Colon (tissue), 2 donors: ENCODE measurements at regions not wholly inside any gene's neighbourhood (a gene's known extent, or its start where the extent isn't known, plus 50 kb on each side); places are given as distances from the start of the nearest gene placed in this dataset.

Experiments
- FAIRE-seq: peaks from 2 replicates; lab custom pipeline; 2012; peaks lifted over from hg19 to GRCh38; lab: Jason Lieb, UNC
- donor health status: control.
- donor health status: control.

DNA sequence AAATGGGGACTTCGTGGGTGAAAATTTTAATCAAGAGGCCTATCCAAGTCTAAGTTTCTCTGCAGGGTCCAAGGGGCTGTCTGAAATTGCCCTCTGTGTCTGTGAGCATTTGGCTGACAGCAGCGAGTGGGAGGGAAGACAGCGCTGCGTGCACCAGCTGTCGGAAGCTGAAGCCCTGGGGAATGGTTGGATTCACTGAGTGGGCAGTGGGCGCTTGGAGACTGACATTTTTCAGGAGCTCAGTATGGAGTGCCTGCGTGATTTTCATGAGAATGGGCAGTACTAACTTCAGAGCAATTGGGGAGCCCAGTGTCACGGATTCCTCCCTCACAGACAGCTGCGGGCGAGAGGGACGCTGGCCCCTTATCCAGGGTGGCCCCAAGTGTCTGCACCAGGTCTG is 388.8 kb upstream of the B3GAT1 start:
- FAIRE-seq = no peak

DNA sequence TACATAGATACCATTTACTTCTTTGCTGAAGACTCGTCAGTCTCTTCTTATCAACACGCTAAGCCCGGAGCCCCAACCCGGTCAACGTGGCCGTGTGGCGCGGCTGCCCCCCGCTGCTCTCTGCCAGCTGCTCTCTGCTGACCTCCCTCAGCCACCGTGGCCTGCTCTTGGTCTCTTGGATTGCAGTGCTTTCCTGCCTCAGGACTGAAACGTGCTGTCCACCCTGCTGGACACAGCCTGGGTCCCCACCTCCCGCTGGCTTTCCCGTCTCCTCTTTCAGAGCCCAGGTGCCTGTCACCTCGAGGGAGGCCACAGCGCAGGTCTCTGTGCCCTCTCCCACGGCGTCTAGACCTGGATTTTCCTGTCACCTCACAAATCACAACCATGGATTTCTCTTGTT is 388.1 kb upstream of the B3GAT1 start:
- FAIRE-seq = no peak

DNA sequence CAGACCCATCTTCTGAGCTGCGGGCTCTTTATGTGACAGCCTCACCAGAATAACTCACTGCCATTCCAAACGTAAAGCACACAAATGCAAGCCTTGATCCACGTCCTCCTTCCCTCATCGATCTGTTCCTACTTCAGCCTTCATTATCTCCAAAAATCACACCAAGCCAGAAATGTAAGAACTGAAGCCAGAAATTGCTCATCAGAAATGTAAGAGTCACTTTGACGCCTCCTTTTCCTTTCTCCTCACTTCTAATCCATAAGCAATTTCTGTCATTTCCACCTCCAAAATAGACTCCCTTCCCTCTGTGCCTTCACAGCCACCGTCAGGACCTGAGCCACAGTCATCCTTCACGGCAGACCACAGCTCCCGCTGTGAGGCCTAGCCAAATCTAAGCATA is 387.3 kb upstream of the B3GAT1 start:
- FAIRE-seq = no peak

DNA sequence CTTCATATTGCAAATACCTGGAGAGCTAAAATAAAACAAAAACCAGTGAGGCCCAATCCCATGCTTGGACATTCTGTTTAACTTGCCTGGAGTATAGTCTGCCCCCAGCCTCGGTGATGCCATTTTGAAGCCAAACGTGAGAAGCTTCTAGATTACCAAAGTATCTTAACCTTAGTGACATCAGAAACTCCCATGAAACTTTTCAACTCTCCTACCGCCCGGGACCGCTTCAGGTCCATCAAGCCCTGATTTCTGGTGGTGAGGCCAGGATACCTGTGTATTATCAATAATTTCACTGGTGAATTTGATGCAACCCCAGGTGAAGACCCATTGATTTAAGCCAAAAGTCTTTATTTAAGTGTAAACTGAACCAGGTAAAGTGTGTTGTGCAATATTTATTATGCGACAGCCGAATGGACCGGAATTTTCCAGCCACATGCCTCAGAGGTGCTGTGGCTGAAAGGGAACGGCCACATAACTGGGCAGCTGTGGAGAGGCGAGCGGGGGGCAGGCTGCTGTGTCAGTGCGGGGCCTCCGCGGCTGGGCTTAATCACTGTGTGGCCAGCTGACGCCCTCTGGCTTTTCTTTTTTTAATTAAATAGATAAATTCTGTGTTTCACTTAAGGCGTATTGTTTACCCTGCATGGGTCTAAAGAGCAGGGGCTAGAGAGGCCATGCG is 385.5 kb upstream of the B3GAT1 start:
- FAIRE-seq = no peak

DNA sequence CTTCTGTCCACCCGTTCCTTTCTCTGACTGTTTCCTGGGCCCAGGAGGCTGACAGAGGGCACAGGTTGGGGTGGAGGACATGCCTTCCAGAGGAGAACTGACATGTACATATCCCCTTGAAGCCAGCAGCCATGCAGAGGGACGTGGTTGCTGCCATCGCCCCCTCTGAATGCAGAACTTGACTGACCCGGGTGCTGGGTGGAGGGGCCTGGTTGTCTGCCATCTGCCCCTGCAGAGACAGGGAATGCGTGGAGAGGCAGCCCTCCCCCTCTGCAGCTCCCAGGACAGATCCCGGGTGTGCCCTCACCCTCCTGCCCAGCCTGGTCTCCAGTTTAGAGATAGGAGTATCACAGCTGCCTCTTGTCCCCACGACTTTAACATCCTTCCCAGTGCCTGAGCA is 383.0 kb upstream of the B3GAT1 start:
- FAIRE-seq = no peak

DNA sequence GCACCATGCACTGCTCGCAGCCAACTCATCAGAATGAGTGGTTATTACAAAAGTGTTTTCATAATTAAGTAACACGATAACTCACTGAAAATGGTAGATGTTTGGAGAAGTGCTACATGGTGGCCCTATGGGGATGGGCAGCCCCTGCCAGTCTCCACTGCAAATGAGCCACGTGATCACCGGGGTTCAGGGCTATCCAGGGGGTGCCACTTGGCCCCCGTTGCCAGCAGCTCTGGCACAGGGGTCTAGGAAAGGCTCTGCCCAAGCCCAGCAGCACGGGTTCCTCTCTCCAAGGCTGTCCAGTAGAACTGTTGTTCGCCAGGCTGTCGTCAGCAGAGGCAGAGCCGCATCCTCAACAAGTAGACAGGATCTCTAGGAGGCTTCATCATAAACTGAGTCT is 382.1 kb upstream of the B3GAT1 start:
- FAIRE-seq = no peak

DNA sequence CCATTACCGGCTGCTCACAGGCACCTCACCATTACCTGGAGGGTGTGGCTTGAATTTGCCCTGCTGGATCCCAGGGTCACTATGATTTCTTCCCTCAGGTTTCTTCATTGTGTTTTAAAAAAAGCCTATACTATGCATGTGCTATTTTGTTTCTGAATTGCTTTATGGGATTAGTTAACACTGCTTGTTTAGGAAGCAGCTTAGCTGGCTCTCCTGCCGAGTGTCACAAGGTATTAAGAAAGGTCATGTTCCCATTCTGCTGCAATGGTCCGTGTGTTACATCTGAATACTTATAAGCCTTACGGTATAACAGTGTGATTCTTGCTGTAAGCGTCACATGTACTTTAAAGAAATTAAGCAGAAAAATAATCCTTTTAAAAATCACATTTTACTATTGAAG is 380.6 kb upstream of the B3GAT1 start:
- FAIRE-seq = no peak

DNA sequence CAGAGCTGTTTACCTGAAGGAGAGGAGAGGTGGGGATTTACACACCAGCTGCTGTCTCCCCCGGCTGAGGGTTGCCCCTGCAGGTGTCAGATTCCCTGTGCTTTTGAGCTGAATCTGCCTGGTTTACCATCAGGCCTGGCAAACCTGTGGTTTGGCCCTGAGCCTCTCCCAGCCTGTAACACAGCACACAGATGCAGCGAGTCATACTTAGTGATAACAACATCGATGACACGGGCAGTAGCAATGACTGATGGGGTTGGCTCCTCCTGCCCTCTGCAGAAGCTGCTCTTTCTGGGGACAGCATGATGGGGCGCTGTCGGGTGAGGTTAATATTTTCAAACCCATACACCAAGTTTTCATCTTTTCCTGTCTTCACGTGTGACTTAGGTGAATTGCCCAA is 380.0 kb upstream of the B3GAT1 start:
- FAIRE-seq = no peak

DNA sequence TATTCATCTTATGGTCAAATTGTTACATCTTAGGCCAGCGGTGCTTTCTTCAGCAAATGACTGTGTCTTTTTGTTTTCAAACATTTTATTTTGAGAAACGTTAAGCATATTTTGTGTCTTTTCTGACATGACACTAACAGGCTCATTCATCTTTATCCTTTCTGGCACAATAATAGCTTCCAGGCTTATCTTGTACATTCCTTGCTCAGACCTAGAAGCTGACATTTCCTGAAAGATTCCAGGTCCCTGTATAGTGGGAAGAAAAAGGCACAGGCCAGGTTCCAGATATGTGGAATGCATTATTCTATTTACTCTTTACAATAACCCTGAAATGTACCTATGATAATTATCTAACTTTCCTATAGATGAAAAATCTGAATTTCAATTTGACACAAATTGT is 379.1 kb upstream of the B3GAT1 start:
- FAIRE-seq = no peak

DNA sequence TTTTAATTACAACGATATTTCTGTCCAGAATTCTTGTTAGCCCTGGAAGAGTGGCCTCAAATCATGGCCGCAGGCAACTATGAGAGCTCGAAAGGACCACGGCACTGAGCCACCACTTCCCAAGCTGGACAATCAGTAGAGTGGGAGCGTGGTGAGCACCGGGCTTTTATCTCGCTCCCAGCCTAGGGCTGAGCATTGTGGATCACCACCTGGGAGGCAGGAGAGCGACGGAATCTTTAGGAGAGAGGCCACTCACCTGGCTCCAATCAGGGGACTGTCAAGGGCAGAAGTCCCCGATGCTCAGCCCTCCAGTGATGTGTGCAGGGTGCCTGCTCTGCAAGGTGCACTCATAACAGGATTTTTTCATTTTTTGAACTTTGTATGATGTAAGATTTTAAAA is 377.1 kb upstream of the B3GAT1 start:
- no peak for FAIRE-seq

DNA sequence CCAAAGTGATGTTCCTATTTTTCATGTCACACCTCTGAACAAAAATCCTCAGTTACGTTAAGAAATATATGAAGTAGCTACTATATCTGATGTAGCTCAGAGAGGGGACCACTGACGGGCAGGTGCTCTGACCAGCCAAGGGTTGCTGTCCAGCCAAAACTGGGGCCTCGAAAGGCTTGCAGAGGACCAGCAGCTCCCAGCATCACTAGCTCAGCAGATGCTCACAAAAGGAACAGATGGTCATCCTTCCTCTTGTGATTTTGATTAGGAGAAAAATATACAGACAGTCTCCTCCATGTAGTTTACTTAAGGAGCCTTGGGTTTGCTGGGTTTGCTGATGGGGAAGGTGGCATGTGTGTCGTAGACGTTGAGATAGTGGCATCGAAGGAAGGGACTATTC is 374.6 kb upstream of the B3GAT1 start:
- FAIRE-seq = no peak

DNA sequence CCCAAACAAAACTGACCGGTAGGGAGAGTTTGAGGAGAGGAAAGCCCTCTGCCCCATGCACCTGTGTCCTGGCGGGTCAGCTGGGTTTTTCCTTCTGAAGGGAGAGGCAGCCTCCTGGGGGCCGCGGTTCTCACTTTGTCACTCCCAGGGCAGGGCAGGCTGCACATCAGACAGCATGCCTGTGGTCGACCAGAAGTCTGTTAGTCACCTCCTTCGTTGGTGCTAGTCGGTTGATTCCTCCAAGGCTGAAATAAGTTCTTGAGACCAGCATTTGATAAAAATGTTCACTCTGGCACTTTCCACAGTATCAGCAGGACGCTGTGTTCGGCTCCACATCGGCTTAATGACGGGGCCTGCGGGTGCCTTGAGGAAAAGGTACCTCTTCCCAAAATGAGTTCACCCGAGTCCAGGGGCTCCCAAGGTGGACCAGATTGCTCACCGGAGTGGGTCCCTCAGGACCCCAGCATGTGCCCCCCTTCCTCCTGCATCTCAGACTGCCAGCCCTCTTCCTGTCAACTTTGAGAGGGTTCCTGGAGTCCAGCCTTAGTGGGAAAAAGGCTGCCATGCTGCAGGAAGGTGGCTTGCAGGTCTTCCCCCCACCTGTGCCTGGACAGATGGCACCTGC is 373.7 kb upstream of the B3GAT1 start:
- no peak for FAIRE-seq

DNA sequence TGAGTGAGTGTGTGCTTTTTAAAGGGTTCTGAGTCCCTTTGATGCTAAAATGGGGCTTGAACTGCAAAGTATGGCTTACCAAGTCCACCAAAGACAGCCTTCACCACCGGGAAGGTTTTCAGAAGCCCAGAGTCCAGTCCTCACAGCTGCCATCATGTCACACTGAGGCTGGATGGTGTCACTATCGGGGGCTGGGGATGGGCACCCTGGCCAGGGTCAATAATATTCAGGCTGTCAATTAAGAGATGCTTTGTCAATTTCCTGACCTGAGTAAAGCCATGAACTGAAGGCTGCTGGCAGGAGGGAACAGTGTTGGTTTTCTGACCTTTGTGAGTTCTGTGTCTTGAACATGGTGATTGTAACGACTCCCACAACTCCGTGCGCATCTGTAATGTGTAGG is 373.0 kb upstream of the B3GAT1 start:
- FAIRE-seq = no peak

DNA sequence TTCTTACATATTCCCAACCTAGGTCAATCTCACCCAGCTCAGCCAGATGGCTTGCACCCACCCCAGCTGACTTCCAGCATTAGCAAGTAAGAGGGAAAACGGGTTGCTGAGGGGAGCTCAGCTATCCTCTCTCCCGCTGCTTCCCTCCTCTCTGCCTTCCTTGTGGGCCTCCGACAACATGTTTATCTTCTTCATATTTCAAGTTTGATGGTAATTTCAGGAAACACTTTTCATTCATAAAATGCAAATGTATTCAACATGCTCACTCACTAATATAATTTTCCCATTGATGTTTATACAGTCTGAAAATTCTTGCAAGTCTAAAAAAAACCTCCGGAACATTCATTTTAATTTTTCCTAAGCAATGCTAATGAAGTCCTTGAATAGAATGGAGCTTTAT is 372.5 kb upstream of the B3GAT1 start:
- FAIRE-seq = no peak

DNA sequence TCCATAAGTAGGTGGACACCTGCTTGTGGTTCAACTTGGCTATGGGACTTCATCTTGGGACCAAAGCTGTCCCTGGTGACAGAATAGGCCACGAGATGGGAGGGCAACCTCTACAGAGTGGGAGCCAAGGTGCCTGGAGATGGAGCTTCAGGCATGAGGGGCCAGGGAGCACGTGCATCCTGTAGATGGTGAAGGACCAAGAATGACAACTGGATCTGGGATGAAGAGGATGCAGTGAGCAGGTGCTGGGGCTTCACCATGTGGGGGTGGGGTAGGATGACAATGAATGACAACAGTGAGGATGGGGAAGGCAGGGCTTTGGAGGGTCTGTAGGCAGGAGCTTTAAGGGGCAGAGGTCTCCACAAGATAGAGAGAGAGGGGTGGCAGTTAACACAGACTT is 372.0 kb upstream of the B3GAT1 start:
- no peak for FAIRE-seq

DNA sequence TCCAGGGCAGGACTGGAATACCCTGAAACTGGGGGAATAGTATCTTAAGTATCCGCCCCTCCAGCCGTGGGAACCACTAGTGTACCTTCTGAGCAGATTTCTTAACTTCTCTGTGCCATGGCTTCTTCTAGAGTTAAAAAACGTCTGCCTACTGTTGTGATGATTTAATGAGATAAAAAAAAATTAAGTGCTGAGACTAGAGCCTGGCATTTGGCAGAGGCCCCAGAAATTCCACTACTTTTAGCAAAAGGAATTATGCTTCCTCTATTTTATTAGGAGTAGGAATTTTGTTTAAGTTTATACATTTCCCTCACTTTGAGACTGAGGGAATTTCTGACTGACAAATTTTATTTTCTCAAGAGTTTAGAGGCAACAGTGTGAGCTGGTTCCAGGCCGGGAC is 371.2 kb upstream of the B3GAT1 start:
- no peak for FAIRE-seq

DNA sequence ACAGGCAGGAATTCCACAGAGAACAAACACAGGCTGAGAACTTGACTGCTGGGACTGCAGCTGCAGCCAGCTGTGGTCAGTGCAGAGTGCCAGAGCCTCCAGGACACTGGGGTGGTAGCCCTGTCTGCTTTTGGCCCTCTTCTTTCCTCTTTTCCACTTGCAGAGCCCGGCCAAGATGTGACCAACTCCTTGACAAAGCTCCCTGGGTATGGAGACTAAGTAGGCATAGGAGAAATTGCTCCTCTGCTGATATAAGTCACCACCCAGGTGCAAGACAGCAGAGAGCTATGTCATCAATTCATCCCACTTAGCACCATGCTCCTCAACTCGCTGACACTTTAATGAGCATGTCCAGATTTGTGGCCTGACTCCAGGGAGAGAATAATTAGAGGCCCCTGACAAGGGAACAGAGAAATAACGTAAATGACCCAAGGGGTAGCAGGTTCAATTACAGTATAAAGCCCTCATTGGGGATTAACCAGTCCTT is 369.4 kb upstream of the B3GAT1 start:
- FAIRE-seq = no peak

DNA sequence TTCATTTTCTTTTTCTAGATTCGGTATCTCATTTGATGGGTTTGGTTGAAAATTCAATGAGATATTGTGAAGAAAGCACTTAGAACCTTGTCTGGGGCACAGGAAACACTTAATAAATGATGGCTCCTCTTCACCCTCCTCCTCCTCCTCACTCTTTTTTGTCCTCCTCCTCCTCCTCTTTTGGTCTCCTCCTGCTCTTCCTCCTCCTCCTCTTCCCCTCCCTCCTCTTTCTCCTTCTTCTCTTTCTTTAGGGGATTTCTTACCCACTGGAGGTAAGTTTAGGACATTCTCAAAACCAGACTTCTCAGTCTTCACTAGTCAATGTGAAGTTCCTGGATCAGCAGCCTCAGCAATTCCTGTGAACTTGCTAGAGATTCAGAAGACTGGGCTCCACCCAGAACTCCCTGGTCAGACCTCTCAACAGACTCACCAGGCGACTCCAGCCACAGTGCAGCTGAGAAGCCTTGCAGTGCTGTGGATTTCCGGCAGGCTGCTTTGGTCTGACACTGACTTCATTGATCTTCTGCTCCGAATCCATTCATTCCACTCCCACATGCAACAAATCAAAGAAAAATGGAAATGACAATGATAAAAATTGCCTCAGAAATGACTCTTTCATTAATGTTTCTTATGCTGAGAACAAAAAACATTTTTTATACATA is 368.6 kb upstream of the B3GAT1 start:
- no peak for FAIRE-seq

DNA sequence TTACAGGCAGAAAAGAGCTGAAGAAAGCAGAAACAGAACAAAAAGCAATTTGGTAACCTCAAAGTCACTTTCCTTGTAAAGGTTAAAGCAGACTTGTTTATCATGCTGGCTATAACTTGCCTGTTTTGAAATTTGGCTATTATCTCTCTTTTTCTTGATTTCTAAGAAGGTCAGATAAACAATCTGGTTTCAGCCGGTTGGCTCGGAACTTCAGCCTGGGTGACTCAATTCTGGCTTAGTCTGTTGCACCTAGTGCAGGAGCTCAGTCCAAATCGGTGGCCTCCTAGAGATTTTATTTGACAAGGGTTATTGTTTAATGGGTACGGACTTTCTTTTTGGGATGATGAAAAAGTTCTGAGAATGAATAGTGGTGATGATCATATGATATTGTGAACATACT is 367.1 kb upstream of the B3GAT1 start:
- no peak for FAIRE-seq

DNA sequence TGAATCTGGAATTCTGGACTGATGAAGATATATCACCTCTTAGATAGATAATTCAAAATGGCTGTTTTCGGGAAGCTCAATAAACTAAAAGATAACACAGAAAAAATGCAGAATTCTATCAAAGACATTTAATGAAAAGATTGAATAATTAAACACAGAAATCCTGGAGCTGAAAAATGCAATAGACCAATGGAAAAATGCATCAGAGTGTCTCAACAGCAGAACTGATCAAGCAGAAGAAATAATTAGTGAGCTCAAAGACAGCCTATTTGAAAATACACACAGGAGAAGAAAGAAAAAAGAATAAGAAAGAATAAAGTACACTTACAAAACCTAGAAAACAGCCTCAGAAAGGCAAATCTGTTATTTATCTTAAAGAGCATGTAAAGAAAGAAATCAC is 356.4 kb upstream of the B3GAT1 start:
- FAIRE-seq = no peak

DNA sequence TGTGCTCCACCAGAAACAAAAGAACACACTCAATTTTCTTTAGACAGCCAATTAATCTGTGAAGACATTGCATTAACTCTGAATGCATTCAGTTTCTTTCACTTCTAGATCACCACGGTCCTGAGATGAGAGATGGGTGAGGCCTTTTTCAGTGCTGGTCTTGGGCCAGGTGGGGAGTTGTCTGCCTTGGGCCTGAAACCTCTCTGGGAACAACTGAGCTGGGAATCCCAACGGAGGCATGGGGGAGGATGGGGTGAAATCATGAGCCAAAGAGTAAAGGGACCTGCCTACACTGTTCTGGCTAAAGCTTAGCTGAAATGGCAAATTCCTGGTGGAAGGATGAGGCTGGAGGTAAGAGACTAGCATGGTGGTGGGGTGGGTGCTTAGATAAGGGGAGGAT is 353.5 kb upstream of the B3GAT1 start:
- no peak for FAIRE-seq

DNA sequence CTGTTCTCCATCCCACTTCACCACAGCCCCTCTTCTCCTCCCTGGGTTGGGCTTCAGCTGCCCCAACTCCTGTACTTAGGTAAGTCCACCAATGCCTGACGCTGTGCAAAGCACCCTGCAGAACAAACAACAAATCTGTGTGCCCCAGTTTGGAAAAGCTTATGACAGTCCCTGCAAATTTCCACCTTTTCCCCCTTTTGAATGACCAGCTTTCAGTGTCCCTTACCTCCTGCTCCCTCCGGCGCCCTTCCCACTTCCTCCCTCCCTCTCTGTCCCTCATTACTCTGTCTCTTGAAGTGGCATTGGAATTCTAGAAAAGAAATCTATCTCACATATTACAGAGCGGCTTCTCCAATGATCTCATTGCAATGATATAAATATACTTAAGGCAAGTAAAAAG is 352.9 kb upstream of the B3GAT1 start:
- no peak for FAIRE-seq

DNA sequence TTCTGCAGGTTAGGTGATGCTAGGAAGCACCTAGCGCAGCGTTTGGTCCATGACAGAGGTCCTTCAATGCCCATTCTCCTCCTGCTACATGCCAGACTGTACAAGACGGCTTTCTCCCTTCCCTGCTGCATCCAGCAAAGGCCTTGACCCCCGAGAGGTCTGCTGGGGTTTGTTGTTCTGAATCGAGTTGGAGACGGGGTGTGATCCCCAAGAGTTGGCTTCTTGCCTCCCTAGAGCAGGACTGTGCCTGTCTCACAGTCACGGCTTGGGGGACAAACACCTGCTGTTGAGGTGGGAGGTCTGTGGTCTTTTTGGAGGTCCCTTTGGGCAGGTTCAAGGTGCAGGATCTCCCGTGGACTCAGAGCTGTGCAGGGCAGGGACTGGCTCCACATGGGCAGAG is 352.3 kb upstream of the B3GAT1 start:
- no peak for FAIRE-seq

DNA sequence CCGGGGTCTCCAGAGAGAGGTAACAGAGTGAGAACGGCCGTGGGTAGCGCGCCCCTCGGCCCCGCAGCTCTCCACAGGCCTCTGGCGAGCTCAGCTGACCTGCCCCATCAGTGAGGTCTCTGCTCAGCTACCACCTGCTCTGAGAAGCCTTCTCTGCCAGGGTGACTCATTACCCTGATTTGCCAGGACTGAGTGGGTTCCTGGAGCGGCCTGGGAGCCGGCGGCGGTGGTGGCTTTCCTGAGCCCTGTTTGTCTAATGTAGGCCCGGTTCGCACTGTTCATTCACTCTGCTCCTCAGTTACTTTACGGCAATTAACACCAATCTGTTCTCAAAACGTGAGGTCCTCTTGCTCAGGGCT is 351.0 kb upstream of the B3GAT1 start:
- FAIRE-seq = no peak
